ENCODE measurements at regions not wholly inside any gene's neighbourhood (a gene's known extent, or its start where the extent isn't known, plus 50 kb on each side); places are given as distances from the start of the nearest gene placed in this dataset.

DNA sequence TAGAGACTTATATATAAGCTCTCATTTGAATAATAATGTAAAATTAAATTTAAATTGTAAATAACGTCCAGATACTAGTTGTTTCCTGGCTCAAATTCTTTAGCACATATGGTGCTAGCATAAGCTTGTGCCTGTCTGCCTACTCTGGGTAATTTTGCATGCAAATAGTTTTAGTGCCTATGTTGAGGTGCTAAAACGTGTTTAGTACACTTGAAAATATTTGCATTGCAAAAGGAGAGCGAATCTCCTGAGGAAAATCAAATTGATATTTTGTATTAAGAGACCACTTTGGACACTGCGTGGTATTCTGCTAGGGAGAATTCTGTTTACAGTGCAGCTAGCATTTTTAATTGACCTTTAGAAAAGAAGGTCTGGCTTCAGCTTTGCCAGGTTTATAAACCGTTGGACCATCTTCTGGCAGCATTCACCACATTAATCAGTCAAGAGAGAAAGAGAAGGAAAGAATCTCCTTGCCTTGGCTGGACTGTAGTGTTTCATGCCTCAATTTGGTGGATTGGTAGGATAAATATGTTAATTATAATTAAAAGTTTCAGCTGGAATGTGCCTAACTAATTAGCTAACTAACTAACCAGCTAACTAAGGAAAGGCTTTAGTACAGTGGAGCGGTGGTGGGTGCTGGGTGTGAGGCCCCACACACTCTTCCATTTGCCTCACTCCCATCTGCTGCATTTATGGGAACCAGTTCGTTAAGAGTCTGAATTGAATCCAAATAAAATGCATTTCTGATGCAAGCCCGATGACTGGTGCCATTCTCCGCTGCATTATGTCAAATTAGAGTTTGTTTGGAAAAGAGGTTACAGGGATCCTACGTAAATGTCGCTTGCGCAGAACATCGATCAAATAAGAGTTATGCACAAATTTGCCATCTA lies 150.1 kb upstream of the MPDZ start:
- no peak for DNase-seq

DNA sequence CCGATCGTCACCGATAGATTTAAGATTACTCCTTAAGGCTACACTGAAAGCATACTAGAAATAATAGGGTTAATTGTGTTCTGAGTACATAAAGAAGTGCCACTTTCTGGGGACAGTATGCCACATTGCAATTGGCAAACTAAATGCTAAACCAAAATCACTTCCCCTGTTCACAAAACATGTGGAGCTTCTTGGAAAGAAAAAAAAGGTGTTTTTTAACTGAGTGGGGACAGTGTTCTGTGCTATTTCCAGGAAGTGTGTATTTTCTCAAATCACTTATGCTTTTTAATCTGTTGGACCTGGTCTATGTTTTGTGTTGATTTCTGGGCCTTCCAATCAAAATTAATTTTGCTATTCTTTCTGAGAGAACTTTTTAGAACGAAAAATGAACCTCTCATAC lies 149.3 kb upstream of the MPDZ start:
- no peak for DNase-seq

- peak; percentile 59 for DNase-seq
Measured at GRCh38 chr9:13427587-13427986, 148.1 kb upstream of the MPDZ start.

- no peak for DNase-seq
Measured at GRCh38 chr9:13426606-13427005, 147.1 kb upstream of the MPDZ start.

DNA sequence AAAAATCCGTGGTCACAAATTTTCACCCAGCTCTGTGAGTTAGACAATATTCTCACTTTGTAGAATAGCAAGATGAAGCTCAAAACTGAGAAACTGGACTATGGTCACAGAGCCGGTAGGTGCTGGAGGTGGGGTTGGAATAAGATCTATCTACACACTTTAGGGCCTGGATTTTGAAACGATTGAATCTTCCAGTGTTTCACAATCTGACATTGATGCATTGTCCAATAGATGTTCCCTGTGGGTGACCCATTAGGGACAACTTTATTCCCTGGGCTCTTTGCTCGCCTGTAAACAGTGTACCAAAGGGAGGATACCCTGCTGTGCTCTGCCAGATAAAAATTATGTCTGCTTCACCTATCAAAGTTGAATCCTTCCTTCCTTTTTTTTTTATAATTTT lies 145.4 kb upstream of the MPDZ start:
- no peak for DNase-seq

GRCh38 chr9:13424204-13424603 lies 144.7 kb upstream of the MPDZ start:
- DNase-seq = no peak

- DNase-seq = no peak
Measured at GRCh38 chr9:13414349-13414748, 134.9 kb upstream of the MPDZ start.

- no peak for DNase-seq
Measured at GRCh38 chr9:13412331-13412730, 132.8 kb upstream of the MPDZ start.

GRCh38 chr9:13411791-13412190 lies 132.3 kb upstream of the MPDZ start:
- no peak for DNase-seq

DNA sequence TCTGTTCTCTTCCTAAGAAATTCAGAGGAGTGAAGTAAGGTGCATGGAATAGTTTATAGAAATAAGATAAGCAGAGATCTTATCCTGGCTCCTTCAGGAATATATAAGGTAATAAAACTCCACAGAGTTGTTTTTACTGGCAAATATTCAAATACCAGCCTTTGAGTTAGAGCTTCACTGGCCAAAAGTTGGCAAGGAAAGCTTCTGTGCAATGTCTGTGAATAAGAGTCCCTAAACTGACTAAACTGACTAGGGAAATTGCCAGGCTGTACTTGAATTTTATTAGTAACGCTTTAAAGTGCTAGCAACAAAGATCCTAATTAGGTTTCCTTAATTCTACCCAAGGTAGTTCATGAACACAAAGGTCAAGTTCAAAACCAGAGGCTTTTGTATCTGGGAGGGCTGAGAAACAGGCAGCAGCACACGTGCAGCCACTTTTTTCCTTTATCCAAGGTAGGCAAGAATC lies 131.1 kb upstream of the MPDZ start:
- DNase-seq = no peak

- DNase-seq = no peak
Measured at GRCh38 chr9:13397661-13398060, 118.2 kb upstream of the MPDZ start.

DNA sequence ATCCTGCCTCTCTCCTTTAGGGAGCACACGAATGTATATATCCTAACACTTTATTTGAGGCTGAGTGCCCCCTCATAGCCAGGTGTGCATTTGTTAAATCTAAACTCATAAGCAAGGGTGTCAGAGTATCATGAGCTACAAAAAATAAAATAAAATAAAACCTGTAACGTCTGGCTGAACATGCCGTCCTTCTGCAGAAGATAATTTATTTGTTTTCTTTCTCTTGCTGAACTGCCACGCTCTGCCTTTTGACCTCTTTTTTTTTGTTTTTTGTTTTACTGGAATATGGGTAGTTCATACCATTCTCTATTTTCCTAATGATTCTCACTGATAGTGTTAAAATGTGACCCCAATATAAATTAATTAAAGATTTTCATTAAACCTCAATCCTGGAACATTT lies 117.7 kb upstream of the MPDZ start:
- no peak for DNase-seq

GRCh38 chr9:13396418-13396817 lies 116.9 kb upstream of the MPDZ start:
- DNase-seq = no peak

- DNase-seq = no peak
Measured at GRCh38 chr9:13395156-13395555, 115.7 kb upstream of the MPDZ start.

DNA sequence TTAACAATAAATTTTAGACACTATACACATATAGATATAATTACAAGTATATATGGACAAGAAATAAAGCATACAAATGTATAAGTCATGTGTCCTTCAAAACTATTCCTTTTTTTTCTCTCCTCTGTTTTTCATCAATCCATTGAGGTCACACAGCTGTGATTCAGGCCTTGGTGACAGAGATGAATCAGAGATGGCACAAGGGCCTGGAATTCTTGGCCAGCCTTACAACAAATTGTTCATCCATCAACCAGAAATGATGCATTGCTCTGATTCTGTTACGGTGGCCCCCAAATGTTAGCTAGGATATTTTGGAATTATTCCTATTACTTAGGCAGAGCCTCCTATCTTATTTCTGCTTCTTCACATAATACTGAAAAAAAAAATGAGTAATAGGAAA lies 108.7 kb upstream of the MPDZ start:
- DNase-seq = no peak

- DNase-seq = no peak
Measured at GRCh38 chr9:13387734-13388067, 108.2 kb upstream of the MPDZ start.

- DNase-seq = no peak
Measured at GRCh38 chr9:13386935-13387733, 107.6 kb upstream of the MPDZ start.

GRCh38 chr9:13386316-13386715 lies 106.8 kb upstream of the MPDZ start:
- DNase-seq = no peak

GRCh38 chr9:13383855-13384254 lies 104.4 kb upstream of the MPDZ start:
- no peak for DNase-seq

- no peak for DNase-seq
Measured at GRCh38 chr9:13383216-13383615, 103.7 kb upstream of the MPDZ start.

- no peak for DNase-seq
Measured at GRCh38 chr9:13382595-13382994, 103.1 kb upstream of the MPDZ start.

- no peak for DNase-seq
Measured at GRCh38 chr9:13380903-13381302, 101.4 kb upstream of the MPDZ start.

- no peak for DNase-seq
Measured at GRCh38 chr9:13378154-13378553, 98.7 kb upstream of the MPDZ start.

Data from hematopoietic multipotent progenitor cell treated with erythropoietin and hydrocortisone succinate and interleukin-3 and kit ligand, for 8 days (in vitro differentiated cells).